ENCODE measurements at regions not wholly inside any gene's neighbourhood (a gene's known extent, or its start where the extent isn't known, plus 50 kb on each side); places are given as distances from the start of the nearest gene placed in this dataset.
A peak's percentile ranks its signal among the peaks of the same experiment; 100 is the strongest.
"Not testable (repeated sequence)": the region's sequence is repeated elsewhere in the genome, so short reads cannot be mapped to it uniquely, and the experiment has no call there.

- DNase-seq: no peak
Observed at GRCh38 chr18:28522236-28522635, 345.3 kb upstream of the CDH2 start.

DNA sequence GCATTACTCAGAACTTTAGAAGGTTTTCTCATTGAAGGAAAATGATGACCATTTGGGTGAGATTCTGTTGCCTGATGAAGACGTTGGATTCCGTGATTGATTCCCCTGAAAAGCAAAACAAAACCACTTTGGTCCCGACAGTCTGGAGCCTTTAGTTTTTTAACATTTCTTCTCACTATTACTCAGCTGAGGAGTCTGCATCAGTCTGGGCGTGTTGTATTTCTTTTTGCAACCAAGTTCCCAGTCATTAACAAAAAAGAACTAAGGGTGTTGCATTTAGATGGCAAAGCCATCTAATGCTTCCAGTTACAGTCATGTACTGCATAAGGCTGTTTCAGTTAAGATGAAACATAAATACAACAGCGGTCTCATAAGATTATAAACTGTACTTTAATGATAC, 343.1 kb upstream of the CDH2 start:
- DNase-seq: no peak

DNA sequence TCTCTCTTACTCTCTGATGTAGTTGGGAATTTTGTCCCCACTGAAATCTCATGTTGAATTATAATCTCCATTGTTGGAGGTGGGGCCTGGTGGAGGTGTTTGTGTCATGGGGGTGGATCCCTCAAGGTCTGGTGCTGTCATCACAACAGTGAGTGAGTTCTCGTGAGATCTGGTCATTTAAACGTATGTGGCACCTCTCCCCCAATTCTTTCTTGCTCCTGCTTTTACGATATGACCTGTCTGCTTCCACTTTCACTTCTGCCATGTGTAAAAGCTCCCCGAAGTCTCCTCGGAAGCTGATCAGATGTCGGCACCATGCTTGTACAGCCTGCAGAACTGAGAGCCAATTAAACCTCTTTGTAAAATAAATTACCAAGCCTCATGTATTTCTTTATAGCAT, 337.8 kb upstream of the CDH2 start:
- peak; percentile 54 for DNase-seq

- peak; percentile 32 for DNase-seq
Observed at GRCh38 chr18:28512357-28512756, 335.4 kb upstream of the CDH2 start.

GRCh38 chr18:28511413-28511821, 334.5 kb upstream of the CDH2 start:
- DNase-seq: peak; percentile 64

GRCh38 chr18:28510210-28510609, 333.3 kb upstream of the CDH2 start:
- no peak for DNase-seq

DNA sequence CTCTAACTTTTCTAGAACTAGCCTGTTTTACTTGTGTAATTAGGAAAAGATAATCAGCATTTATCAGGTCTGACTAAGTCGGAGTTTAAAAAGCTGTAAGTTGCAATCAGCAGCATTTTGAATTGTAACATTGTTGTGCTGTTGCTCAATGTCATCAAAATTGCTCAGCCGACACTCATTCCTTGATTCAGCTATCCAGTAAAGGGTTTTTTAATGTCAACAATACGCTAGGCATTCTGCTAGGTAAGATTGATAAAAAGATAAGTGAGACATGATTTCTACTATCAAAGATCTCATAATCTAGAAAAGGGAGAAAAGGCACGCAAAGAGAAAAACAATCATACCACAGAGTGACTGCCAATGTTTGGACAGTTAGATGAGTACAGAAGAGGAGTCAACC, 327.1 kb upstream of the CDH2 start:
- DNase-seq: peak; percentile 35

- DNase-seq: no peak
Observed at GRCh38 chr18:28494151-28494550, 317.2 kb upstream of the CDH2 start.

DNA sequence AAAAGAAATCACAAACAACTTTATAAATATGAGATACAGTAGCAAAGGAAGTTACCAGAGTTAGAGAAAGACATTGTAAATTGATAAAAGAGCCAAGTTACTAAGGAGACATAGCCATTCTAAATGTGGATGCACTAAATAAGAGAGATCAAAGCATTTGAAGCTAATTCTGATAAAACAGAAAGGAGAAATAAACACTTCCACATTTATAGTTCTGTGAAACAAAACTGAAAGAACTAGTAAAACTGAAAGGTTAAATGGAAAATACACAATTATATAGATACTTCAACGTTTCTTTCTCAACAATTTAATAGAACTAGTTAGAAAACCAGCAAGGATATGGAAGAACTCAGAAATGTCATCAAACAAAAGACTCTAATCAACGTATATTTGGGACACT, 309.0 kb upstream of the CDH2 start:
- no peak for DNase-seq

DNA sequence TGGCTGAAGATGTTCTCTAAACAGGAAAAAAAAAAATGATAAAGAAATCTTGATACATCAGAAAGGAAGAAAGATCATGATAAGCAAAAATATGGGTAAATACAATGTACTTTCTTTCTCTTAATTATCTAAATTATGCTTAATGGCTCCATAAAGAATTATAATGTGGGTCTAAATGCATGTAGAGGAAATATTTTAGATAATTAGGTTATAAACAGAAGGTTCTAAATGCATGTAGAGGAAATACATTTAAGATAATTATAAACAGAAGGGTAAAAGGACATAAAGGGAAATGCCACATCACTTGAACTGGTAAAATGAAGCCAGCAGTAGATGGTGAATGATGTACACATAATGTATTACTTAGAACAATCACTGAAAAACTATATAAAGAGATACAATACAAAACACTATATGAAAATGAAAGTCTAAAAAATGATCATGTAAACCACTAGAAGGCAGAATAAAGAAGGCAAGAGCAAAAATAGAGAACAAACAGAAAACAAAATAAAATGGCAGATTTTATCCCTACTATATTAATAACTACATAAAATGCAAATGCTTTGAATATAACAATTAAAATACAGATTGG, 308.4 kb upstream of the CDH2 start:
- DNase-seq: no peak

DNA sequence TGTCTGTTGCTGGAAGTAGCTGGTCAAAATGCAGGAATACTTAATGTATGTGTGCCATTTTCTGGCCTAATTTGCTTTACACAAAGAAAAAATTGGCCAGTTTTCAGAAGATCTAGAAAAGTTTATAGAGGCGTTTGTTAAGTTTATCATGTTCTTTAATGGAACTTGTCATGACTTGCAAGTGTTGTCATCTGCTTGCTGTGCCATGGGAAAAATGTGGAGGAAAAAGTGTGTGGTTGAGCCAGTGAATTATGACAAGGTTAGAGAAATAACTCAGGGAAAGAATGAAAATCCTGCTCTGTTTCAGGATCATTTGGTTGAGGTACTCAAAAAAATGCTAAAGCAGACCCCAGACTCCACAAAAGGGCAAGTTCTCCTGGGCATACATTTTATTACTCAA, 301.6 kb upstream of the CDH2 start:
- DNase-seq: no peak

GRCh38 chr18:28476302-28476701, 299.4 kb upstream of the CDH2 start:
- DNase-seq: no peak

GRCh38 chr18:28469946-28470345, 293.0 kb upstream of the CDH2 start:
- DNase-seq: no peak

- no peak for DNase-seq
Observed at GRCh38 chr18:28468901-28469300, 292.0 kb upstream of the CDH2 start.

DNA sequence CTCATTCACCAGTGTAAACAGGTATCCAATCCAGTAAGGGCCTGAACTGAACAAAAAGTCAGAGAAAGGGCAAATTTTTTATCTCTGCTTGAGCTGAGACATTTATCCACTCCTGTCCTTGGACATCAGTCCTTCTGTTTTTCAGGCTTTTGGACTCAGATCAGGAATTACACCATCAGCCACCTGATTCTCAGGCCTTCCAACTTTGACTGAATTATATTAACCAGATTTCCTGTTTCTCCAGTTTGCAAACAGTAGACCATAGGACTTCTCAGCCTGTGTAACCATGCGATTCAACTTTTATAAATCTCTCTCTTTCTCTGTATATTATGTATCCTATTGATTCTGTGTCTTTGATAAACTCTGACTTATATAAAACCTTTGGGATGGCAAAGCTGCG, 289.3 kb upstream of the CDH2 start:
- no peak for DNase-seq

GRCh38 chr18:28459587-28459986, 282.7 kb upstream of the CDH2 start:
- DNase-seq: peak; percentile 18

DNA sequence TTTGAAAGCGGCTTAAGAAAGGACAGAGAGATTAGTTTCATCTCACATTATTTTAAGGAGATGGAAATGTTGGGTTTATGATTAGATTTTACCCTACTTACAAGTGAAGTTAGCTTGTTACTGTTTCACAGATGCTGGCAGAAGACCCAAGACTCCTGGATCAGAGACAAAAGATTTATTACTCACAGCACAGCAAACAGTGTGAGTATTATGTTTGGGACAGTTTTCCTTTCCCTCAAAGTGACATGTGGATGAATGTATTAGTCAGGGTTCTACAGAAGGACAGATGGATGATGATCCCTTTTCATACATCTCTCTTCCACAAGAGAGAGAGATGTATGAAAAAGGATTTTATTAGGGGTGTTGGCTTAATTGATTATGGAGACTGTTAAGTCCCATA, 281.8 kb upstream of the CDH2 start:
- no peak for DNase-seq

- no peak for DNase-seq
Observed at GRCh38 chr18:28457784-28458183, 280.9 kb upstream of the CDH2 start.

DNA sequence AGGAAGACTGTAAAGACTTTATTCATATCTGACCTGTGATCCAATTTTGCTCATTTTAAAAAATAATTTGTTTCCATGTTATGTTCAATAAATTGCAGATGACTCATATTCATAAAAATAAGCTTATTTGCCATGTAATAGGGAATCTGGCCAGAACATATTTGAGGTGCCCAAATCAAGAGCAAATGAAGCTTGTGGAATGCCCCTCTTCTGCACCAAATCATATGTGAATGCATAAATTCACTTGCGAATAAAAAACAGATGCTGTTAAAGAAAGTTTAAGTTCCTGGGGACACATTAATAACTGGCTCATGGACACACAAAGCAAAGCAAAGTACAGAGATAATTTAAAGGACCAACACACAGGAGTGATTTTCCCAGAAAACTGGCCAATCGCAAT, 279.0 kb upstream of the CDH2 start:
- peak; percentile 43 for DNase-seq

DNA sequence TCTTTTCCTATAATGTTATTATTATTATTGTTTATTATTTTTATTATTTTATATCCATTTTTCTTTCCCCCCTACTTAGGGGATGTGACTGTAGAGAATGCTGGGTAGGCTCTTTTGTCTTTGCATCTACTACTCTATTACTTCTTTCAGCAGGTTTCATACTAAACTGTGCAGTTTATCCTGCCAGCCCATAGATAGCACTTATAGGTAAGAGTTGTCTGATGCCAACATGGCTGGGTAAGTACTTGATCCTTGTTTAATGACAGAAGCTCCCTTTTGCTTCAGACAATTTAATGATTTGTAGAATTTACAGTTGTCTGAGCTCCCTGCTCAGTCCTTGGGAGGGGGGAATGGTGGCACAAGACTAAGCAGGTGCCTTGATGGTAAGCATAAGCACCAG, 262.9 kb upstream of the CDH2 start:
- peak; percentile 41 for DNase-seq

- DNase-seq: no peak
Observed at GRCh38 chr18:28438381-28438780, 261.5 kb upstream of the CDH2 start.

DNA sequence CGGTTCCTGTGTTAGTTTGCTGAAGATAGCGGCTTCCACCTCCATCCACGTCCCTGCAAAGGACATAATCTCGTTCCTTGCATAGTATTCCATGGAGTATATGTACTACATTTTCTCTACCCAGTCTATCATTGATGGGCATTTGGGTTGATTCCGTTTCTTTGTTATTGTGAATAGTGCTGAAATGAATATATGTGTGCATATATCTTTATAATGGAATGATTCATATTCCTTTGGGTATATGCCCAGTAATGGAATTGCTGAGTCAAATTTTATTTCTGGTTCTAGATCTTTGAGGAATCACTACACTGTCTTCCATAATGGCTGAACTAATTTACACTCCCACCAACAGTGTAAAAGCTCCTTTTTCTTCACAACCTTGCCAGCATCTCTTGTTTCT, 255.4 kb upstream of the CDH2 start:
- peak; percentile 47 for DNase-seq

- no peak for DNase-seq
Observed at GRCh38 chr18:28425886-28426285, 249.0 kb upstream of the CDH2 start.

DNA sequence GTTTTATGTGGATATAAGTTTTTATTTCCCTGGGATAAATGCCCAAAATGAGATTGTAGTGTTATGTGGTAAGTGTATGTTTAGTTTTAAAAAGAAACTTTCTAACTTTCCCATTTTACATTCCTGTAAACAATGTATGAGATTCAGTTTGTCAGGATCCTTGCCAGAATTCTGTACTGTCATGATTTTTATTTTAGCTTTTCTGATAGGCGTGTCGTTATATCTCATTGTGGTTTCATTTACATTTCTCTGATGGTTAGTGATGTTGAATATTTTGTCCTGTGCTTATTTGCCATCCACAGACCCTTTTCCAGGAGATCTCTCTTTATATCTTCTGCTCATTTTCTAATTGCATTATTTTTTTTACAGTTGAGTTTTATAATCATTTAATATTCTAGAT, 245.6 kb upstream of the CDH2 start:
- DNase-seq: no peak

DNA sequence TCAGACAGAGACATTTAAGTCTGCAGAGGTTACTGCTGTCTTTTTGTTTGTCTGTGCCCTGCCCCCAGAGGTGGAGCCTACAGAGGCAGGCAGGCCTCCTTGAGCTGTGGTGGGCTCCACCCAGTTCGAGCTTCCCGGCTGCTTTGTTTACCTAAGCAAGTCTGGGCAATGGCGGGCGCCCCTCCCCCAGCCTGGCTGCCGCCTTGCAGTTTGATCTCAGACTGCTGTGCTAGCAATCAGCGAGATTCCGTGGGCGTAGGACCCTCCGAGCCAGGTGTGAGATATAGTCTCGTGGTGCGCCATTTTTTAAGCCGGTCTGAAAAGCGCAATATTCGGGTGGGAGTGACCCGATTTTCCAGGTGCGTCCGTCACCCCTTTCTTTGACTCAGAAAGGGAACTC, 245.0 kb upstream of the CDH2 start:
- DNase-seq: not testable (repeated sequence)

- peak; percentile 38 for DNase-seq
Observed at GRCh38 chr18:28412521-28412920, 235.6 kb upstream of the CDH2 start.

Data from HCEC 1CT (cell line).